ENCODE measurements at regions not wholly inside any gene's neighbourhood (a gene's known extent, or its start where the extent isn't known, plus 50 kb on each side); places are given as distances from the start of the nearest gene placed in this dataset.

DNA sequence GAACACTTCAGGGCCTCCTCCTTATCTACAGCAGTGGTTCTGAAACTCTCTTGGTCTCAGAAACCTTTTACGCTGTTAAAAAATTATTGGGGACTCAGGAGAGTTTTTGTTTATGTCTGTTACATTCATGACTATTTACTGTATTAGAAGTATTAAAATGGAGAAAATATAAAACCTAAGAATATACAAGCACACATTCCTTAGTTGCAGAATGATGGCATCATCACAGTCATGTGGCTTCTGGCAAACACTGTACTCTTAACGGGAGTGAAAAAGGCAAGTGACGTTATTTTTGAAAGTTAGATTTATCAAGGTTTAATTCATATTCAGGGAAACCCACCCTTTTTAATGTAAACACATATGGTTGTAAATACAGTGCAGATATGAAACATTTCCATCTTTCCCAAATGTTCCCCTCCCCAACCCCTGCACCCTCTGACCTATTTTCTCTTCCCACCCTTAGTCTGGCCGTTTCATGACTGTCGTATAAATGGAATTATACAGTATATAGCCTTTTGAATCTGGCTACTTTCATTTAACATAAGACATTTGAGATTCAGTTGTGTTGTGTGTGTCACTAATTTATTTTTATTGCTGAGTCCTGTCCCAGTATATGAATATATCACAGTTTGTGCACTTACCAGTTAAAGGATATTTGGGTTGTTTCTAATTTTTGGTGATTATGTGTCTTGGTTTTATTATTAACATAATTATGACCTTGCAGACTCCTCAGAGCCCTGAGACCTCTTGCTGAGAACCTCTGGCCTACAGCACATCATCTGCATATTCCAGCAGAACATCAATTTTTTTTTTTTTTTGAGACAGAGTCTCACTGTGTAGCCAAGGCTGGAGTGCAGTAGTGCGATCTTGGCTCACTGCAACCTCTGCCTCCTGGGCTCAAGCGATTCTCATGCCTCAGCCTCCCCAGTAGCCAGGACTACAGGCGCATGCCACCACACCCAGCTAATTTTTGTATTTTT lies 457.0 kb downstream of the PCNX1 start:
- Histone ChIP-seq H3K27ac (ENCODE audit: low read depth, low read length, poor library complexity, severe bottlenecking) (no peak overlapping the region), H3K4me1 (ENCODE audit: insufficient read depth, low read length, poor library complexity, severe bottlenecking) (peaks cover 17% of the 10 kb centered on the region), H2AFZ (ENCODE audit: low read length) (no peak overlapping the region), H3K9me2 (ENCODE audit: insufficient read depth, low read length) (no peaks in the 10 kb centered on the region), H3K9me3 (ENCODE audit: low read length) (no peaks in the 10 kb centered on the region), H3K4me3 (ENCODE audit: low read depth, low read length, poor library complexity, severe bottlenecking) (no peak overlapping the region), H4K20me1 (ENCODE audit: insufficient read depth, low read length) (no peaks in the 10 kb centered on the region), H3K36me3 (ENCODE audit: insufficient read depth, low read length) (peaks cover 1% of the 10 kb centered on the region), H3K4me2 (ENCODE audit: low read length) (no peak overlapping the region), H3K79me2 (ENCODE audit: insufficient read depth, low read depth, low read length) (peaks cover 21% of the 10 kb centered on the region; the same call in 1 of the 2 replicates)
- intact Hi-C loops (cut with micrococcal nuclease; ENCODE audit: unreplicated experiment) = no loop called here
- ChIA-PET CTCF (ENCODE audit: unreplicated experiment) (no interaction called here), POLR2A (interaction anchor here (0.7 kb wide), 1 partner anchor 28 kb away, joined by 3 read pairs; no protein-coding TSS in a partner anchor)
- no TSS peak for BruUV-seq (replicated peaks)
- TF ChIP-seq EZH2phosphoT487 (IDR thresholded peaks at IDR 0.05; ENCODE audit: borderline replicate concordance, low read depth, low read length) = no peak
- TF ChIP-seq, protein P1, sequence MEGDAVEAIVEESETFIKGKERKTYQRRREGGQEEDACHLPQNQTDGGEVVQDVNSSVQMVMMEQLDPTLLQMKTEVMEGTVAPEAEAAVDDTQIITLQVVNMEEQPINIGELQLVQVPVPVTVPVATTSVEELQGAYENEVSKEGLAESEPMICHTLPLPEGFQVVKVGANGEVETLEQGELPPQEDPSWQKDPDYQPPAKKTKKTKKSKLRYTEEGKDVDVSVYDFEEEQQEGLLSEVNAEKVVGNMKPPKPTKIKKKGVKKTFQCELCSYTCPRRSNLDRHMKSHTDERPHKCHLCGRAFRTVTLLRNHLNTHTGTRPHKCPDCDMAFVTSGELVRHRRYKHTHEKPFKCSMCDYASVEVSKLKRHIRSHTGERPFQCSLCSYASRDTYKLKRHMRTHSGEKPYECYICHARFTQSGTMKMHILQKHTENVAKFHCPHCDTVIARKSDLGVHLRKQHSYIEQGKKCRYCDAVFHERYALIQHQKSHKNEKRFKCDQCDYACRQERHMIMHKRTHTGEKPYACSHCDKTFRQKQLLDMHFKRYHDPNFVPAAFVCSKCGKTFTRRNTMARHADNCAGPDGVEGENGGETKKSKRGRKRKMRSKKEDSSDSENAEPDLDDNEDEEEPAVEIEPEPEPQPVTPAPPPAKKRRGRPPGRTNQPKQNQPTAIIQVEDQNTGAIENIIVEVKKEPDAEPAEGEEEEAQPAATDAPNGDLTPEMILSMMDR (conservative IDR thresholded peaks at IDR 0.05; ENCODE audit: low read length) = no peak
- DNase-seq (ENCODE audit: low spot score) = no peak

DNA sequence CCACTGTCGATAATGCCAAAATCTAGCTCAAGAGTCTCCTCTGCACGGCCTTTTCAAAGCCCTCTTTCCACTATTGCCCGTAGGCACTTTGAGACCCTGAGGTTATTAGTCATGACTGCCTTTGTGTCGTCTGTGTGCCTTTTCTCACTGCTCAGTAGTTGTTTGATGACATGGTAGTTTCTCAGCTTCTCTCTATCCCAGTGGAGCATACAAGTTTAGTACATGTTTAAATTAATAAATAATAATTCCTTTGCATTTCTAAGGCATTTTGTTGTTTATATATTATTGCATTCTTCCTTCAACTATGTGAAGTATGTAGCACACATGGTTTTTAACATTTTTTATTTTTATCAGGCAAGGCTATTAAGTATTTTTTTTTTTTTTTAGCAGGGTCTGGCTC lies 458.1 kb downstream of the PCNX1 start:
- H3K27ac ChIP-seq (ENCODE audit: low read depth, low read length, poor library complexity, severe bottlenecking) = no peak overlapping the region
- DNase-seq (ENCODE audit: low spot score) = no peak
- ChIA-PET CTCF (ENCODE audit: unreplicated experiment) (no interaction called here), POLR2A (no interaction called here)
- no peaks in the 10 kb centered on the region for H4K20me1 ChIP-seq (ENCODE audit: insufficient read depth, low read length)
- peaks cover 19% of the 10 kb centered on the region; the same call in 1 of the 2 replicates for H3K79me2 ChIP-seq (ENCODE audit: insufficient read depth, low read depth, low read length)
- H3K4me3 ChIP-seq (ENCODE audit: low read depth, low read length, poor library complexity, severe bottlenecking) = no peak overlapping the region
- H2AFZ ChIP-seq (ENCODE audit: low read length) = no peak overlapping the region
- intact Hi-C loops (cut with micrococcal nuclease; ENCODE audit: unreplicated experiment) = no loop called here
- no peaks in the 10 kb centered on the region for H3K36me3 ChIP-seq (ENCODE audit: insufficient read depth, low read length)
- TF ChIP-seq EZH2phosphoT487 (IDR thresholded peaks at IDR 0.05; ENCODE audit: borderline replicate concordance, low read depth, low read length) = no peak
- TF ChIP-seq, protein P1 (conservative IDR thresholded peaks at IDR 0.05; ENCODE audit: low read length) = no peak
- no peak overlapping the region for H3K4me2 ChIP-seq (ENCODE audit: low read length)
- BruUV-seq (replicated peaks) = no TSS peak
- H3K9me2 ChIP-seq (ENCODE audit: insufficient read depth, low read length) = no peaks in the 10 kb centered on the region
- H3K9me3 ChIP-seq (ENCODE audit: low read length) = no peaks in the 10 kb centered on the region
- H3K4me1 ChIP-seq (ENCODE audit: insufficient read depth, low read length, poor library complexity, severe bottlenecking) = peaks cover 9% of the 10 kb centered on the region

DNA sequence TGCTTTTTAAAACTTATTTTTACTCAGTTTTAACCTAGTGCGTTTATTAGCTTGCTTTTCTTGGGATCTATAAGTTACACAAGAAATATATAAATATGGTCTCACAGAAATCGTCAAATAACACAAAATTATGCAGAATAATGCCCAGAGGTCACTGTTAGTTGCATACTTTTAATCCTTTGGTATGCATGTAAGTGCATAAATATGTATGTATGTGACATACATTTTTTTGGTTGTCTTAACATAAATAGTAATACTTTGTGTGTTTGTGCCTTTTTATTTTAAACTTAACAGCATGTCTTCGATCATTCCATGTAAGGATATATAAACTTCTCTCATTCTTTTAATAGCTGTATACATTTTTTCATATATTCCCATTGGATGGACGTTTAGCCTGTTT lies 459.6 kb downstream of the PCNX1 start:
- Histone ChIP-seq H3K79me2 (ENCODE audit: insufficient read depth, low read depth, low read length) (peaks cover 19% of the 10 kb centered on the region), H2AFZ (ENCODE audit: low read length) (no peak overlapping the region), H3K9me3 (ENCODE audit: low read length) (no peaks in the 10 kb centered on the region; the same call in 1 of the 2 replicates), H3K36me3 (ENCODE audit: insufficient read depth, low read length) (no peaks in the 10 kb centered on the region), H4K20me1 (ENCODE audit: insufficient read depth, low read length) (no peaks in the 10 kb centered on the region), H3K9me2 (ENCODE audit: insufficient read depth, low read length) (no peaks in the 10 kb centered on the region), H3K4me1 (ENCODE audit: insufficient read depth, low read length, poor library complexity, severe bottlenecking) (no peaks in the 10 kb centered on the region), H3K4me3 (ENCODE audit: low read depth, low read length, poor library complexity, severe bottlenecking) (no peak overlapping the region), H3K27ac (ENCODE audit: low read depth, low read length, poor library complexity, severe bottlenecking) (no peak overlapping the region), H3K4me2 (ENCODE audit: low read length) (no peak overlapping the region)
- no peak for DNase-seq (ENCODE audit: low spot score)
- TF ChIP-seq EZH2phosphoT487 (IDR thresholded peaks at IDR 0.05; ENCODE audit: borderline replicate concordance, low read depth, low read length) = no peak
- ChIA-PET CTCF (ENCODE audit: unreplicated experiment) (no interaction called here), POLR2A (interaction anchor here (0.6 to 1.2 kb wide), 6 partner anchors 13 to 350 kb away, joined by 3 to 5 read pairs (median 3); no protein-coding TSS in a partner anchor)
- BruUV-seq (replicated peaks) = no TSS peak
- intact Hi-C loops (cut with micrococcal nuclease; ENCODE audit: unreplicated experiment) = no loop called here
